Mucosa of descending colon (tissue), 3 donors: ENCODE measurements at regions not wholly inside any gene's neighbourhood (a gene's known extent, or its start where the extent isn't known, plus 50 kb on each side); places are given as distances from the start of the nearest gene placed in this dataset.
"Not testable (repeated sequence)": the region's sequence is repeated elsewhere in the genome, so short reads cannot be mapped to it uniquely, and the experiment has no call there.

Experiments used
- ATAC-seq: fragments of 200-7000 bp; cut with Tn5 transposase; one replicate; pipeline ENCODE4 v1.9.1; 2020; ENCODE audit warnings: mild to moderate bottlenecking, moderate library complexity
- DNase-seq, 3 donors: peaks; one replicate each; pipeline ENCODE4 v3.0.0-alpha.2; 2020
- H3K36me3 ChIP-seq: fragments of 200-600 bp; one replicate; pipeline ENCODE4 v1.8.0; 2021; ENCODE audit warnings: low read depth, mild to moderate bottlenecking
- H3K4me1 ChIP-seq: fragments of 200-600 bp; one replicate; pipeline ENCODE4 v1.8.0; 2021; ENCODE audit warnings: low read depth, mild to moderate bottlenecking
- H3K4me3 ChIP-seq: fragments of 200-600 bp; one replicate; pipeline ENCODE4 v1.8.0; 2021; ENCODE audit warnings: mild to moderate bottlenecking
- H3K9me3 ChIP-seq: fragments of 200-600 bp; one replicate; pipeline ENCODE4 v1.8.0; 2021; ENCODE audit warnings: mild to moderate bottlenecking
- intact Hi-C, 2 donors: fragments of 100-400 bp; cut with DNase I in 1 of 2; cut with micrococcal nuclease in 1 of 2; formaldehyde crosslinking; loops; one replicate each; pipeline versions ENCODE4 v1.11.0 to v1.11.1; 2022; cut with DNase I, micrococcal nuclease
- TF ChIP-seq, protein P1 (sequence below): fragments of 200-600 bp; IDR thresholded peaks from one replicate; pipeline ENCODE4 v1.8.0; 2022; ENCODE audit warnings: antibody characterized with exemption, mild to moderate bottlenecking
- donor health status: DM: no; HTN: no; CAD: no; lungs with moderate emphysema.
- donor health status: DM: no; HTN: no; CAD: no.
- donor health status: DM: no; HTN: yes; CAD: no.

- ATAC-seq (no peak), DNase-seq (no peak)
- intact Hi-C loops = no loop called here
- no peaks in the 10 kb centered on the region for H3K9me3 ChIP-seq
- H3K4me1 ChIP-seq = no peaks in the 10 kb centered on the region
- no peak overlapping the region for H3K4me3 ChIP-seq
- H3K36me3 ChIP-seq = no peaks in the 10 kb centered on the region
- TF ChIP-seq, protein P1, sequence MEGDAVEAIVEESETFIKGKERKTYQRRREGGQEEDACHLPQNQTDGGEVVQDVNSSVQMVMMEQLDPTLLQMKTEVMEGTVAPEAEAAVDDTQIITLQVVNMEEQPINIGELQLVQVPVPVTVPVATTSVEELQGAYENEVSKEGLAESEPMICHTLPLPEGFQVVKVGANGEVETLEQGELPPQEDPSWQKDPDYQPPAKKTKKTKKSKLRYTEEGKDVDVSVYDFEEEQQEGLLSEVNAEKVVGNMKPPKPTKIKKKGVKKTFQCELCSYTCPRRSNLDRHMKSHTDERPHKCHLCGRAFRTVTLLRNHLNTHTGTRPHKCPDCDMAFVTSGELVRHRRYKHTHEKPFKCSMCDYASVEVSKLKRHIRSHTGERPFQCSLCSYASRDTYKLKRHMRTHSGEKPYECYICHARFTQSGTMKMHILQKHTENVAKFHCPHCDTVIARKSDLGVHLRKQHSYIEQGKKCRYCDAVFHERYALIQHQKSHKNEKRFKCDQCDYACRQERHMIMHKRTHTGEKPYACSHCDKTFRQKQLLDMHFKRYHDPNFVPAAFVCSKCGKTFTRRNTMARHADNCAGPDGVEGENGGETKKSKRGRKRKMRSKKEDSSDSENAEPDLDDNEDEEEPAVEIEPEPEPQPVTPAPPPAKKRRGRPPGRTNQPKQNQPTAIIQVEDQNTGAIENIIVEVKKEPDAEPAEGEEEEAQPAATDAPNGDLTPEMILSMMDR = no peak
These were observed 205.0 kb upstream of the USP9Y start for GRCh38 chrY:12496007-12496406.

DNA sequence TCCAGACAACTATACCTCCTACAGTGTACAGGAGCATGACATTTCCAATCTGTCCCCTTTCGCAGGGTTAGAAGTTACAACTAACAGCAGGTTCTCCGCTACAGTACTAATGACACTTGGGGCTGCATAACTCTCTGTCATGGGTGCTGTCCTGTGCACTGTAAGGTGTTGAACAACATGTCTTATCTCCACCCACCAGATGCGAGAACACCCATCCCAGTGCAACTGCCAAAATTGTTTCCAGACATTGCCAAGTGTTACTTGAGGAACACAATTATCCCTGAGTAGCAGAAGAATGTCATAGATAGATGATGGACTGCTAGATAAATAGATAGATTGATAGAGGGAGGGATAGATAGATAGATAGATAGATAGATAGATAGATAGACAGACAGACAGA is 200.9 kb upstream of the USP9Y start:
- DNase-seq = no peak
- no peaks in the 10 kb centered on the region for H3K36me3 ChIP-seq
- no peak overlapping the region for H3K4me3 ChIP-seq
- TF ChIP-seq, protein P1 = no peak
- intact Hi-C loops = no loop called here
- H3K4me1 ChIP-seq = no peaks in the 10 kb centered on the region
- no peaks in the 10 kb centered on the region for H3K9me3 ChIP-seq
- no peak for ATAC-seq

GRCh38 chrY:12504028-12504427 is 197.0 kb upstream of the USP9Y start:
- DNase-seq, H3K4me3 ChIP-seq, H3K4me1 ChIP-seq, H3K9me3 ChIP-seq, intact Hi-C loops, H3K36me3 ChIP-seq, ATAC-seq: not testable (repeated sequence)

DNA sequence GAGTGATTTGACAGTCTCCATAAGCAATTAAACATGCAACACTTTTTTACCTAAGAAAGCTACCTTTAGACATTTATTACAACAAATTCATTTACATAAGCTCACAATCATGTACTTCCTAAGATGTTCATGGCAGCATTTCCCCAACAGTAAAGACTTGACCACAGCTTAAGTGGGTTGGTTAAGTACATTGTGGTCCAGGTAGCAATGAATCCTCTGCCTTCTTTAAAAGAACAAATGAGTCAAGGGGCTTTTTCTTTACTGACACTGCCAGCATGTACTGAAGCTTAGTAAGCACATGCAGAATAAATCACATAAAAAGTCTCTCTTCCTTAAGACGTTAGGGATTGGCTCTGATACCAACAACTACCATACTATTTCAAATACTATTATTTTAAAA is 183.7 kb upstream of the USP9Y start:
- Histone ChIP-seq H3K9me3 (no peaks in the 10 kb centered on the region), H3K36me3 (no peaks in the 10 kb centered on the region), H3K4me3 (no peak overlapping the region), H3K4me1 (no peaks in the 10 kb centered on the region)
- no peak for DNase-seq
- intact Hi-C loops = no loop called here
- TF ChIP-seq, protein P1 = no peak
- no peak for ATAC-seq

- Histone ChIP-seq H3K4me3 (no peak overlapping the region), H3K36me3 (no peaks in the 10 kb centered on the region), H3K4me1 (no peaks in the 10 kb centered on the region), H3K9me3 (no peaks in the 10 kb centered on the region)
- TF ChIP-seq, protein P1 = no peak
- intact Hi-C loops = no loop called here
- DNase-seq (no peak), ATAC-seq (no peak)
These were observed 175.8 kb upstream of the USP9Y start for GRCh38 chrY:12525206-12525605.

DNA sequence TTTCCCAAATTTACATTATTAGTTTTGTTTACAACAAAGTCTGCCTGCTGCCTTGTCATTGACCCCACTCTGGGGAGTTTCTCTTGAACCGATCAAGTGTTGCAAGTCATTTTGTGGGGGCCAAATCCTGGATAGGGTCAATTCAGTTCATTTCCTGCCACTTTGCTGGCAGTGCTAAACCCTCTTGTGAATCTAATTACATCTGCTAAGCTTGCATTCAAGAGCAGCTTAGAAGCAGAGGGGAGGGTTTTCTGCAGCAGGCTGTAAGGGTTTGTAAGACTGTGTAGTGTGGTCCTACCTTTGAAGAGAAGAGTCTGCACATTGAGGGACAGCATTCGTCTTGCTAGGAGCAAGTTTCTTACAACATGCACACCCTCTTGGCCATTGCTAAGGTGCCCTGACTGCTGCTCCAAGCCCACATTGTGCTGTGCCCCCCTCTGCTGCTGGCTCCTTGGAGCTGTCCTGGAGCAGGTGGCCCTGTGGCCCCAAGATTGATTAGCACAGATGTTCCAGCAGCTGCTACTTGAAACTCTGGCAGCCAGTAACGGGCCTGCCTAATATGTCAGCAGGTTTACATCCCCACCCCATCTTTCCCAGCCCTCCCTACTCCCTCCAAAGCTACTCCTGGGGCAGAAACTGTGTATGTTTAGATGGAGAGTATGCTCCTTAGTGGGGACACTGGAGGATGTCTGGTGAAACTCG is 174.5 kb upstream of the USP9Y start:
- ATAC-seq = no peak
- Histone ChIP-seq H3K36me3 (no peaks in the 10 kb centered on the region), H3K9me3 (no peaks in the 10 kb centered on the region), H3K4me3 (no peak overlapping the region), H3K4me1 (no peaks in the 10 kb centered on the region)
- DNase-seq = no peak
- TF ChIP-seq, protein P1 = no peak
- intact Hi-C loops = no loop called here
